CD4-positive, alpha-beta T cell treated with Interleukin-15 for 4 hours (primary cell): ENCODE measurements at regions not wholly inside any gene's neighbourhood (a gene's known extent, or its start where the extent isn't known, plus 50 kb on each side); places are given as distances from the start of the nearest gene placed in this dataset.

Experiments
- DNase-seq: peaks from one replicate; pipeline ENCODE4 v3.0.0-alpha.2; 2020; ENCODE audit warnings: low spot score

DNA sequence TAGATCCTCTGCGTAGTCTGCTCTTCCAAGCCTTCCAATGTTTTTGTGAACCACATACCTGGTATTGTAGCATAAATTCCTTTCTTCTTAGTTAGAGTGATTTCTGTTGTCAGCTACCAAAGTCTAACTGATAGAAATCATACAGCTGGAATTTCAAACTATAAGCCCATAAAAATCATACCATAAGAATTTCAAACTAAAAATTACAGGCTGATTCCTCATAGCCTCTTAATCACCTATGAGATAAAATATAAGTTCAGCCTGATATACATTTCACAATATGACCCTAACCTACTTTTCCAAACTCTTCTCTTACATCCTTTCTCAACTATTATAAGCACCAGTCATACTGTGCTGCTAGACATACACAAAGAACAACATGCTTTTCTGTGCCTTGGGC is 64.8 kb downstream of the PTHLH start:
- no peak for DNase-seq

DNA sequence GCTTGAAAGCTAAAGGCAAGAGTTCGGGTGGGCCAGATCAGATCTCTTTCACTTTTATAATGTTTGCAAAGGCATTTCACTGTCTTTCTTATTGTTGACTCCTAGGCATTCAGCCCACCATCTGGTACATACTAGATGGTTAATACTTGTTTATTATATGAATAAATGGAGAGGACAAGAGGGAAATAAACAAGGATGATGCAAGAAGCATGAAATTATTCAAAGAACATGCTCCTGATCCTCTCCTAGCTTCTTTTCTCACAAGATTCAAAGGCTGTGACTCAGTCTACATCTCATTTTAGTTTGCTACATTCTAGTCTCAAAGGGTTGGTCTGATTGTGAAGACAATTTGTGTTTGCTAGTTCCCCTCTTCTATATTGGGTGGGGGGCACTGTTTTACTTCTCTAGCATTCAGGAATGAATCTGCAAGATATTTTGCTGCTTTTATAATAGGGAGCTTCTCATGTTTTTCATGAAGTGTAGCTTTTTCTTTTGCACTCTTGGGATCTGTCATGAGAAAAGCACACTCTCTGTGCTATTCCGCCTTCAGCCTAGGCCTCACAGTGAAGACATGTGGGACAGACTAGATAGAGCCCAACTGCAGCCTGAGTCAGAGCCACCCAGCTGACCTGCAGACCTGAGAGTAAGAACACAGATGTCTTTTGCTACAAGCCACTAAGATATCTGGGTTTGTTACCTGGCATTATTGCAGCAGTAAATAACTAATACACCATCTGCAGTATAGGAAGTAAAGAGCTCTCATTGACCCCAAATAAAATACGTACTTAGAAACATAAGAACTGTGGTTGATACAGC is 65.7 kb downstream of the PTHLH start:
- DNase-seq: no peak

- no peak for DNase-seq
These were observed 66.4 kb downstream of the PTHLH start for GRCh38 chr12:27906127-27906500.

DNA sequence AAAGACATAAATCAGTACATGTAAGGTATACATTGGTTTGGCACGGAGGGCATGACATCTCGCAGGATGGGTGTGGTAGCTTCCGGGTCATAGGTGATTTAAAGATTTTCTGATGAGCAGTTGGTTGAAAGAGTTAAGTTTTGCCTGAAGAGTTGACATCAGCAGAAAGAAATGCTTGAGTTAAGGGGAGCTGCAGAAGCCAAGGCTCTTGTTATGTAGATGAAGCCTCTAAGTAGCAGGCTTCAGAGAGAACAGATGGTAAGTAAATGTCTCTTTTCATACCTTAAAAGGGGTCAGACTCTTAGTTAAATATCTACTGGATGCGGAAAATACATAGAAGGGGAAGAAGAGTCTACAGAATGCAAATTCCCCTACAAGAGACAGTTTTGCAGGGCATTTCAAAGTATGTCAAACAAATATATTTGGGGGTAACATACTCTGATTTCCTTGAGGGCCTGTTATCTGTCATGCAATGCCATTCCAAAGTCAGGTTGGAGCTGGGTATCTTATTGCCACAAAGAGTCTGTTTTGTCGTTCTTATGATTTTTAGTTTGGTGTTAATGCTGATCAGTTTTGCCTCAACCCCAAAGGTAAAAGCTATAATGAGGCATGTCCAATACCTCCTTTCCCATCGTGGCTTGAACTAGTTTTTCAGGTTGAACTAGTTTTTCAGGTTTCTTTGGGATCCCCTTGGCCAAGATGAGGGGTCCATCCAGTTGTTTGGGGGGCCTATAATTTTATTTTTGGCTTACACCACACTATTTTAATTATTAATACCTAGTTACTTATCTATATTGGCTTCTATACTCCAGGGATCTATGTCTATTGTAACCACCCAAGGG is 67.0 kb downstream of the PTHLH start:
- no peak for DNase-seq

- no peak for DNase-seq
These were observed 69.9 kb downstream of the PTHLH start for GRCh38 chr12:27902651-27903050.

DNA sequence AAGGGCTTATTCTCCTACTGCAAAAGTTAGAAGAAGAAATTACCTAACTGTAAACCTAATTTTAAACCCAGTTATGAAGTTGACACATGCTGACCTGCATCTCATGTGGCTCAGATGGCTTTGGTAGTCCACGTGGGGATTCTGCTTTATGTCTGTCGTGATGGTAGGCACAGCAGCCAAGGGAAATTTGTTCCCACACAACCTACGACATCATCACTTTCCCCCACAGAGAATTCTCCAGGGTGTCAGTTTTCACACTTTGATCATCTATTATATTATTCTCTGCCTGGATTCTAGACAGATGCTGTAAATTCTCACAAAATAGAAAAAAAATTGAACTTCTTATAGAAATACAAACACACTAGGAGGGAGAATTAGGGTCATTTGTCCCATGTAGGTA is 70.6 kb downstream of the PTHLH start:
- no peak for DNase-seq

DNA sequence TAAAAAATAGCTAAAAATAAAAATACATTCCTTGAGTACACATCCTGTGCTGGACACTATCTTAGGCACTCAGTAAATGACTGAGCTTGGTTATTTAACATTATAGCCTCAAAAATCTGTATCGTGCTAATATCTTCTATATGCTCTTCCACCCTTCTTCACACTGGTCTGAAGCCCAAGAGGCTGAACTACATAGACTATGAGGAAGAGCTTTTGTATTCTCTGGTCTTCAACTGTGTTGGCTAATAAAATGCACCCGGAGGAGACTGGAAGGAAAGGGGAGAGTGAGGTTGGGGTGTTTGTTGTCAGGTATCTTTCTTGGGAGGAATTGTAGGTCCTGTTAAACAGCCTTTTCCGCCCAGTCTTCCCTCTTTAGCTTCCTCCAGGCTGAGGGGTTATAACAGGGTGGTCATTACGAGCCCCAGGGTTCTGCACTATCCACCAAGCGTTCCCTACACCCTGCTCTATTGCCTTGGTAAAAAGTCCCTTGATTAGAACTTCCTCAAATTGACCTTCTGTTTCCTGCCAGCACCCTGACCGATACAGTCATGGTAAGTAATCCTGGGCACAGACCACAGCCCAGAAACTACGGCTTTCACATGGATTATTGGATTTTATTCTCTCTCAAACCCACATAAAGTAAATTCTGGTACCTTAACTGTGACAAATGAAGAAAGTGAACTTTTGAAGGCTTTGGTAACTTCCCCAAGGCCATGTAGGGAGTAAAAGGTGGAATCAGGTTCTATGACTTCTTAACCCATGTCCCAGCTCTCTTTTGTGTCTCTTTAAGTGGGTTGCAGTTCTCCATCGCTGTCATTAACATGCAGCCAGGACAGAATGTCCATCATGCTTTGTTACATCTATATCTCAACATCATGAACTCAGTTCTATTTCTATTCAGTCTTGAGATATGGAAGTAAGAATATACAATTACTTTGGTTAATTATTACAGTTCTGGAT is 71.3 kb downstream of the PTHLH start:
- no peak for DNase-seq

DNA sequence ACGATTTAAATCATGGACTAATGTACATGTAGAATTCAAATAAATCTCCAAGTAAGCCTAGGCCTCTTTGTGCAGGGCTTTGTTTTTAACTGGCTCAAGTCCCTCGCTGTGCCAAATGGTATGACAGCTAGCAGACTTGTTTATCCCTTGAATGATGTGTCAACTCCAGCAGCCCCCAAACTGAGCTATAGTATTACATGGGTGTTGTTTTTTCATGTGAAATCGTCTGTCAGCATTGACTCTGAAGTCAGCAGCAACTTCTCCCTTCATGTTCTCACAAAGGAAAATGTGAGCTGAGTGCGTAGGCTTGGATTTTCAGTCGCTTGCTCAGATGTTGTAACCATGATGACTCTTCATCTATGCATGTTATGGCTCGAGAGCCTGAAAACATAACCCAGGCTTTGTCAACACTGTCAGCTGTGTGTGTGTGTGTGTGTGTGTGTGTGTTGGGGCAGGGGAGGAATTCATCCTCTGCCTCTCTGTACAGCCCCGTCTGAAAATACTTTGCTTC is 73.3 kb downstream of the PTHLH start:
- DNase-seq: no peak

GRCh38 chr12:27898022-27898421 is 74.5 kb downstream of the PTHLH start:
- DNase-seq: no peak

DNA sequence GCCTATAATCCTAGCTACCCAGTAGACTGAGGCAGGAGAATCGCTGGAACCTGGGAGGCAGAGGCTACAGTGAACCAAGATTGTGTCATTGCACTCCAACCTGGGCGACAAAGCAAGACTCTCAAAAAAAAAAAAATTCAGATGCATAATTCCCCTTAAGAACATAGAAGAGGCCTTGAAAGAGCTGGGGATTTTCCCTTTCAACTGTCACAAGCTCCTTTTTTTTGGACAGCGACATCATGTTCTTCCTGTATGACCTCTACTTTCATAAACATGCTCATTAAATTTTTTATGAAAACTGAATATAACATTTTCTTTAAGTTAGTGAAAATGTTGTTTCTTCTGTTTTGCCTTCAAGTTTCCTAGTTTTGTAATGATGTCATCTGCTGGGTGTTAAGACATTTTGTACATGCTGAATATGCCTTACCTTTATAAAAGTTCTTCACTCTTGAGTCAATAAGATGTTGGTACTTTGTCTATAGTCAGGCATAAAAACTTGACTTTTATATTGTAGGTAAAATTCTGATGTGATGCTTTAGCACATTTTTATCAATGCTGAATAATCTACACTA is 76.0 kb downstream of the PTHLH start:
- DNase-seq: no peak

DNA sequence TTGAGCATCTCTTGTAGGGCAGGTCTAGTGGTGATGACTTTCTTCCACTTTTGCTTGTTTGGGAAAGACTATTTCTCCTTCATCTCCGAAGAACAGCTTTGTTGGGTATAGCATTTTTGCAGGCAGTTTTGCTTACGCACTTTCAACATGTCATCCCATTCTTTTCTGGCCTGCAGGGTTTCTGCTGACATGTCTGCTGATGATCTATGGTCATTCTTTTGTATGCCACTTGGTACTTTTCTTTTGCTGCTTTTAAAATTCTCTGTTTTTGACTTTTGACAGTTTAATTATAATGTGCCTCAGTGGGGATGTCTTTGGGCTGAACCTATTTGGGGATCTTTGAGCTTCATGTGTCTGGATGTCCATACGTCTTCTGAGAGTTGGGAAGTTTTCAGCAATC is 78.2 kb downstream of the PTHLH start:
- DNase-seq: no peak

GRCh38 chr12:27879708-27880107 is 92.8 kb downstream of the PTHLH start:
- no peak for DNase-seq

DNA sequence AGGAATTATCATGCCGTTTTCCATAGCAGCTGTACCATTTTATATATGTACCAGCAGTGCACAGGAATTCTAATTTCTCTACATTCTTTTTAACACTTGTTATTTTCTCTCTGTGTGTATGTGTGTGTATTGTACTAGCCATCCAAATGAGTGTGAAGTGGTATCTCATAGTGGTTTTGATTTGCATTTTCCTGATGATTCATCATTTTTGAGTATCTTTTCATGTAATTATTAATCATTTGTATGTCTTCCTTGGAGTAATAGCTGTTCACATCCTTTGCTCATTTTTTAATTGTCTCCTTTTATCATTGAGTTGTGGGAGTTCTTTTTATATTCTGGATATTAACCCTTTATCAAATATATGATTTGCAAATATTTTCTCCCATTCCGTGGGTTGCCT is 95.6 kb upstream of the MANSC4 start:
- no peak for DNase-seq

DNA sequence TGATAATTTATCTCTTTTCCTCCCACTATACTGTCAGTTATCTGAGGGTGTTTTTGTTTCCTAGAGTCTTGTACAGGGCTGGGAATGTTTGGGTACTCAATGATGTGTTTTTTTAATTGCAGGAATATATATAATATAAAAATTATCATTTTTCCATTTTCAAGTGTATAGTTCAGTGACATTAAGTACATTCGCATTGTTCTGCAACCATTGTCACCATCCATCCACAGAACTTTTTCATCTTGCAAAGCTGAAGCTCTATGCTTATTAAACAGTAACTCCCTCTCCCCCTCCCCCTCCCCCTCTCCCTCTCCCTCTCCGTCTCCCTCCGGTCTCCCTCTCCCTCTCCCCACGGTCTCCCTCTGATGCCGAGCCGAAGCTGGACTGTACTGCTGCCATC is 93.0 kb upstream of the MANSC4 start:
- DNase-seq: no peak

DNA sequence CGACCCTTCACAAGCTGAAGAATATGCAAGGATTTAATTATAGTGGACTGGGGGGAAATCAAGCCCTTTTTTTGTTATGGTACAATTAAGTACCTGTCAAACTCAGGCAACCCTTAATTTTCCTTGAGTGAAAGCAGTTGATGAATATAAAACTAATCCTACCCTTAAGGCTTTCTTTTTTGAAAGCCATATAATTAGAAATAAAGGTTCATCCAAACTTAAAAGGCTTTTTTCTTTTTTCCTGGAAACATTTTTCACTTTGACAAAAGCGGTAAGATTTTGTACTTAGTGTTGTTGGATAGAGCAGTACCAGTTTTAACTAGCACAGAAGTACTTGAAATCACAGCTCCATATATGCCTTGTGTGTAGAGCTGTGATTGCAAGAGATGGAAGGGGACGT is 91.9 kb upstream of the MANSC4 start:
- DNase-seq: no peak

- no peak for DNase-seq
These were observed 90.9 kb upstream of the MANSC4 start for GRCh38 chr12:27870939-27871338.

- DNase-seq: no peak
These were observed 89.5 kb upstream of the MANSC4 start for GRCh38 chr12:27869567-27869966.

- DNase-seq: no peak
These were observed 88.1 kb upstream of the MANSC4 start for GRCh38 chr12:27868139-27868538.

- DNase-seq: no peak
These were observed 86.5 kb upstream of the MANSC4 start for GRCh38 chr12:27866373-27867101.

DNA sequence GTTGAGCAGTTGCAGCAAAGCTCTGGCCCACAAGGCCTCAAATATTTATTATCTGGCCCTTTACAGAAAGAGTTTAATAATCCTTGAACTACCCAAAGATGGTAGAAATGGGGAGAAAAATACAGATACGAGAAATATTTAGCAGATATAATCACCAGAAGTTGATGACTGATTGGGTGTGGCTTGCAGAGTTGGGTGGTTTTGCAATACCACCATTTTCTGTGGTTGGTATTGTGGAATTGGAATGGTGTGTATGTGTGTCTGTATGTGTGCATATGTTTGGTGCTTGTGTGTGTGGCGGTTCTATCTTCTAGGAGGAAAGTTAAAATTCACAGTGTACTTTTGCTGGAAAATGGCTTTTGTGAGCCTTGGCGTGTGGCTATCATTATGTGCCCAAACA is 85.4 kb upstream of the MANSC4 start:
- no peak for DNase-seq

DNA sequence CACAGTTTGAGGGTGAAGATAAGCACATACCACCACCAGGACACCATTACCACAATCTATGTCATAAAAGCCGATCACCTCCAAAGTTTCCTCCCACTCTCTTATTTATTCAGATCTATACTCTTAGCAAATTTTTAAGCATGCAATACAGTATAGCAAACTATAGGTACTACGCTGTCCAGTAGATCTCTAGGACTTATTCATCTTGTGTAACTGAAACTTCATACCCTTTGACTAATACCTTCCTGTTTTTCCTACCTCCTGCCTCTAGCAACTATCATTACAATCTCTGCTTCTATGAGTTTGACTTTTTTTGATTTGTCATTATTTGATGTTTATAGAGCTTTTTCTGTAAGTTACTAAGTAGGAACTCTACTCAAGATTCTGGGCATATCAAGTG is 84.5 kb upstream of the MANSC4 start:
- peak; percentile 17 for DNase-seq
